ENCODE measurements at regions not wholly inside any gene's neighbourhood (a gene's known extent, or its start where the extent isn't known, plus 50 kb on each side); places are given as distances from the start of the nearest gene placed in this dataset.

- H3K27ac Mint-ChIP-seq = no peak overlapping the region
- H3K27me3 Mint-ChIP-seq (ENCODE audit: low read depth) = peaks cover 43% of the 10 kb centered on the region
Observed at GRCh38 chr20:5447188-5447587, 130.4 kb upstream of the PROKR2 start.

GRCh38 chr20:5445611-5446010 lies 128.9 kb upstream of the PROKR2 start:
- no peaks in the 10 kb centered on the region for H3K9me3 Mint-ChIP-seq
- no peaks in the 10 kb centered on the region for H3K36me3 Mint-ChIP-seq (ENCODE audit: insufficient read depth in 2 of 2)
- ATAC-seq (replicated peaks in 1 of 2) (no peak), DNase-seq (no peak)
- no peak overlapping the region for H3K4me3 Mint-ChIP-seq
- H3K27ac Mint-ChIP-seq = no peak overlapping the region
- H3K4me1 Mint-ChIP-seq (ENCODE audit: low read depth) = peaks cover 3% of the 10 kb centered on the region
- peaks cover 53% of the 10 kb centered on the region for H3K27me3 Mint-ChIP-seq (ENCODE audit: low read depth)

More at GRCh38 chr20:5447188-5447587, 130.4 kb upstream of the PROKR2 start:
- Mint-ChIP-seq H3K4me1 (ENCODE audit: low read depth) (peaks cover 3% of the 10 kb centered on the region), H3K36me3 (ENCODE audit: insufficient read depth in 2 of 2) (no peaks in the 10 kb centered on the region), H3K9me3 (no peaks in the 10 kb centered on the region), H3K4me3 (no peak overlapping the region)
- DNase-seq (no peak), ATAC-seq (replicated peaks in 1 of 2) (no peak)

- no peak for DNase-seq
- Mint-ChIP-seq H3K4me3 (no peak overlapping the region), H3K9me3 (peaks cover 0 to 2% of the 10 kb centered on the region in 2 donors), H3K4me1 (ENCODE audit: low read depth) (no peaks in the 10 kb centered on the region), H3K27me3 (ENCODE audit: low read depth) (peaks cover 44% of the 10 kb centered on the region), H3K27ac (no peak overlapping the region), H3K36me3 (ENCODE audit: insufficient read depth in 2 of 2) (no peaks in the 10 kb centered on the region)
- ATAC-seq (replicated peaks in 1 of 2) = no peak
Observed at GRCh38 chr20:5442101-5442500, 125.3 kb upstream of the PROKR2 start.

- Mint-ChIP-seq H3K36me3 (ENCODE audit: insufficient read depth in 2 of 2) (no peaks in the 10 kb centered on the region), H3K27me3 (ENCODE audit: low read depth) (peaks cover 22% of the 10 kb centered on the region), H3K4me3 (no peak overlapping the region), H3K27ac (no peak overlapping the region), H3K4me1 (ENCODE audit: low read depth) (no peaks in the 10 kb centered on the region), H3K9me3 (peaks cover 0 to 2% of the 10 kb centered on the region in 2 donors)
- no peak for DNase-seq
- ATAC-seq (replicated peaks in 1 of 2) = no peak
Observed at GRCh38 chr20:5434116-5434515, 117.4 kb upstream of the PROKR2 start.

GRCh38 chr20:5433352-5433751 lies 116.6 kb upstream of the PROKR2 start:
- no peak for ATAC-seq (replicated peaks in 1 of 2)
- no peak for DNase-seq
- Mint-ChIP-seq H3K9me3 (no peaks in the 10 kb centered on the region), H3K27ac (no peak overlapping the region), H3K4me1 (ENCODE audit: low read depth) (no peaks in the 10 kb centered on the region), H3K4me3 (no peak overlapping the region), H3K36me3 (ENCODE audit: insufficient read depth in 2 of 2) (no peaks in the 10 kb centered on the region), H3K27me3 (ENCODE audit: low read depth) (peaks cover 16% of the 10 kb centered on the region)

- H3K4me1 Mint-ChIP-seq (ENCODE audit: low read depth) = no peaks in the 10 kb centered on the region
- no peaks in the 10 kb centered on the region for H3K9me3 Mint-ChIP-seq
- peaks cover 16% of the 10 kb centered on the region for H3K27me3 Mint-ChIP-seq (ENCODE audit: low read depth)
- H3K27ac Mint-ChIP-seq = no peak overlapping the region
- no peaks in the 10 kb centered on the region for H3K36me3 Mint-ChIP-seq (ENCODE audit: insufficient read depth in 2 of 2)
- H3K4me3 Mint-ChIP-seq = no peak overlapping the region
- DNase-seq (no peak), ATAC-seq (replicated peaks in 1 of 2) (no peak)
Observed at GRCh38 chr20:5432030-5432429, 115.3 kb upstream of the PROKR2 start.

GRCh38 chr20:5430670-5431069 lies 113.9 kb upstream of the PROKR2 start:
- peaks cover 18% of the 10 kb centered on the region for H3K27me3 Mint-ChIP-seq (ENCODE audit: low read depth)
- H3K9me3 Mint-ChIP-seq = no peaks in the 10 kb centered on the region
- no peaks in the 10 kb centered on the region for H3K36me3 Mint-ChIP-seq (ENCODE audit: insufficient read depth in 2 of 2)
- ATAC-seq (replicated peaks in 1 of 2) (no peak), DNase-seq (no peak)
- H3K4me3 Mint-ChIP-seq = no peak overlapping the region
- no peak overlapping the region for H3K27ac Mint-ChIP-seq
- no peaks in the 10 kb centered on the region for H3K4me1 Mint-ChIP-seq (ENCODE audit: low read depth)

GRCh38 chr20:5426026-5426425 lies 109.3 kb upstream of the PROKR2 start:
- Mint-ChIP-seq H3K4me1 (ENCODE audit: low read depth) (no peaks in the 10 kb centered on the region), H3K4me3 (no peak overlapping the region), H3K36me3 (ENCODE audit: insufficient read depth in 2 of 2) (no peaks in the 10 kb centered on the region), H3K27me3 (ENCODE audit: low read depth) (peaks cover 28% of the 10 kb centered on the region), H3K9me3 (peaks cover 0 to 1% of the 10 kb centered on the region in 2 donors), H3K27ac (no peak overlapping the region)
- no peak for ATAC-seq (replicated peaks in 1 of 2)
- DNase-seq = no peak

- Mint-ChIP-seq H3K27me3 (ENCODE audit: low read depth) (peaks cover 15% of the 10 kb centered on the region), H3K4me1 (ENCODE audit: low read depth) (no peaks in the 10 kb centered on the region), H3K9me3 (peaks cover 0 to 2% of the 10 kb centered on the region in 2 donors), H3K4me3 (no peak overlapping the region), H3K36me3 (ENCODE audit: insufficient read depth in 2 of 2) (no peaks in the 10 kb centered on the region), H3K27ac (no peak overlapping the region)
- DNase-seq (no peak), ATAC-seq (replicated peaks in 1 of 2) (no peak)
Observed at GRCh38 chr20:5416086-5416485, 99.3 kb upstream of the PROKR2 start.

GRCh38 chr20:5413394-5413793 lies 96.6 kb upstream of the PROKR2 start:
- DNase-seq (no peak), ATAC-seq (replicated peaks in 1 of 2) (no peak)
- no peaks in the 10 kb centered on the region for H3K9me3 Mint-ChIP-seq
- no peaks in the 10 kb centered on the region for H3K36me3 Mint-ChIP-seq (ENCODE audit: insufficient read depth in 2 of 2)
- peaks cover 5% of the 10 kb centered on the region for H3K27me3 Mint-ChIP-seq (ENCODE audit: low read depth)
- no peaks in the 10 kb centered on the region for H3K4me1 Mint-ChIP-seq (ENCODE audit: low read depth)
- H3K4me3 Mint-ChIP-seq = no peak overlapping the region
- no peak overlapping the region for H3K27ac Mint-ChIP-seq

GRCh38 chr20:5410470-5410869 lies 93.7 kb upstream of the PROKR2 start:
- ATAC-seq (replicated peaks in 1 of 2) (no peak), DNase-seq (no peak)
- Mint-ChIP-seq H3K9me3 (peaks cover 2 to 3% of the 10 kb centered on the region in 2 donors), H3K4me3 (no peak overlapping the region), H3K36me3 (ENCODE audit: insufficient read depth in 2 of 2) (no peaks in the 10 kb centered on the region), H3K27me3 (ENCODE audit: low read depth) (peaks cover 20% of the 10 kb centered on the region), H3K27ac (no peak overlapping the region), H3K4me1 (ENCODE audit: low read depth) (peaks cover 6% of the 10 kb centered on the region)

GRCh38 chr20:5402903-5403531 lies 86.3 kb upstream of the PROKR2 start:
- no peak overlapping the region for H3K27ac Mint-ChIP-seq
- peaks cover 0 to 2% of the 10 kb centered on the region in 2 donors for H3K36me3 Mint-ChIP-seq (ENCODE audit: insufficient read depth in 2 of 2)
- peaks cover 24% of the 10 kb centered on the region for H3K27me3 Mint-ChIP-seq (ENCODE audit: low read depth)
- H3K4me1 Mint-ChIP-seq (ENCODE audit: low read depth) = peaks cover 6% of the 10 kb centered on the region
- DNase-seq (peak; percentile 23), ATAC-seq (replicated peaks in 1 of 2) (peak; percentile 36 to 55)
- H3K4me3 Mint-ChIP-seq = no peak overlapping the region
- peaks cover 6 to 7% of the 10 kb centered on the region in 2 donors for H3K9me3 Mint-ChIP-seq

GRCh38 chr20:5401277-5401875 lies 84.6 kb upstream of the PROKR2 start:
- Mint-ChIP-seq H3K4me1 (ENCODE audit: low read depth) (no peaks in the 10 kb centered on the region), H3K9me3 (peaks cover 3 to 7% of the 10 kb centered on the region in 2 donors), H3K36me3 (ENCODE audit: insufficient read depth in 2 of 2) (peaks cover 0 to 2% of the 10 kb centered on the region in 2 donors), H3K27me3 (ENCODE audit: low read depth) (peaks cover 17% of the 10 kb centered on the region), H3K4me3 (no peak overlapping the region), H3K27ac (no peak overlapping the region)
- DNase-seq (no peak), ATAC-seq (replicated peaks in 1 of 2) (no peak)

Measured in activated T-cell treated with anti-CD3 and anti-CD28 coated beads, Interleukin-2, amount 50 U/mL, for 72 hours (primary cell).